Stimulated activated naive B cell treated with anti-CD40 and anti-IgM and Interleukin-4, amounts not matched to agents 10 μg/mL and 1 μg/mL and 100 μg/mL, for 72 hours (primary cell): ENCODE measurements at regions not wholly inside any gene's neighbourhood (a gene's known extent, or its start where the extent isn't known, plus 50 kb on each side); places are given as distances from the start of the nearest gene placed in this dataset.

Source experiments
- ATAC-seq, 2 donors: fragments of 150-1000 bp; cut with Tn5 transposase; replicated peaks; 2 replicates each; pipeline ENCODE4 v1.10.0; 2021; ENCODE audit warnings: moderate library complexity in 1 of 2
- DNase-seq: peaks from one replicate; pipeline ENCODE4 v3.0.0; 2021
- H3K27ac Mint-ChIP-seq: one replicate; pipeline ENCODE4 v1.8.0; 2022; ENCODE audit warnings: mild to moderate bottlenecking, mixed read lengths
- H3K27me3 Mint-ChIP-seq, 2 donors: one replicate each; pipeline ENCODE4 v1.8.0; 2022; ENCODE audit warnings: mixed read lengths in 2 of 2
- H3K36me3 Mint-ChIP-seq, 2 donors: one replicate each; pipeline ENCODE4 v1.8.0; 2022; ENCODE audit warnings: mixed read lengths in 2 of 2, mild to moderate bottlenecking in 1 of 2
- H3K4me1 Mint-ChIP-seq, 2 donors: one replicate each; pipeline ENCODE4 v1.8.0; 2022; ENCODE audit warnings: mixed read lengths in 2 of 2, mild to moderate bottlenecking in 1 of 2
- H3K4me3 Mint-ChIP-seq, 2 donors: one replicate each; pipeline ENCODE4 v1.8.0; 2022; ENCODE audit warnings: mild to moderate bottlenecking in 2 of 2, mixed read lengths in 2 of 2, moderate library complexity in 1 of 2
- H3K9me3 Mint-ChIP-seq, 2 donors: one replicate each; pipeline ENCODE4 v1.8.0; 2022; ENCODE audit warnings: mixed read lengths in 2 of 2, mild to moderate bottlenecking in 1 of 2

- no peak for DNase-seq
- Mint-ChIP-seq H3K9me3 (peaks cover 0 to 3% of the 10 kb centered on the region in 2 donors), H3K27me3 (peaks cover 19 to 25% of the 10 kb centered on the region in 2 donors), H3K4me3 (no peak overlapping the region), H3K36me3 (no peaks in the 10 kb centered on the region), H3K4me1 (no peaks in the 10 kb centered on the region), H3K27ac (no peak overlapping the region)
- ATAC-seq, result no peak
Observed at GRCh38 chr11:116172851-116173250, 599.9 kb downstream of the BUD13 start.

- no peak overlapping the region for H3K4me3 Mint-ChIP-seq
- H3K9me3 Mint-ChIP-seq, result peaks cover 0 to 3% of the 10 kb centered on the region in 2 donors
- no peak overlapping the region for H3K27ac Mint-ChIP-seq
- no peaks in the 10 kb centered on the region for H3K36me3 Mint-ChIP-seq
- H3K4me1 Mint-ChIP-seq, result no peaks in the 10 kb centered on the region
- peaks cover 23 to 25% of the 10 kb centered on the region in 2 donors for H3K27me3 Mint-ChIP-seq
- no peak for ATAC-seq
- no peak for DNase-seq
Observed at GRCh38 chr11:116172156-116172555, 600.6 kb downstream of the BUD13 start.

GRCh38 chr11:116171271-116172140 is 601.3 kb downstream of the BUD13 start:
- DNase-seq (no peak), ATAC-seq (no peak)
- Mint-ChIP-seq H3K27ac (no peak overlapping the region), H3K4me1 (no peaks in the 10 kb centered on the region), H3K36me3 (no peaks in the 10 kb centered on the region), H3K4me3 (no peak overlapping the region), H3K27me3 (peaks cover 20 to 23% of the 10 kb centered on the region in 2 donors), H3K9me3 (peaks cover 0 to 3% of the 10 kb centered on the region in 2 donors)

- H3K4me3 Mint-ChIP-seq, result no peak overlapping the region
- DNase-seq (no peak), ATAC-seq (no peak)
- no peak overlapping the region for H3K27ac Mint-ChIP-seq
- peaks cover 18 to 25% of the 10 kb centered on the region in 2 donors for H3K27me3 Mint-ChIP-seq
- H3K36me3 Mint-ChIP-seq, result no peaks in the 10 kb centered on the region
- peaks cover 0 to 3% of the 10 kb centered on the region in 2 donors for H3K9me3 Mint-ChIP-seq
- H3K4me1 Mint-ChIP-seq, result no peaks in the 10 kb centered on the region
Observed at GRCh38 chr11:116170526-116171120, 602.2 kb downstream of the BUD13 start.

GRCh38 chr11:116169776-116170175 is 603.0 kb downstream of the BUD13 start:
- peaks cover 17 to 34% of the 10 kb centered on the region in 2 donors for H3K27me3 Mint-ChIP-seq
- no peak for DNase-seq
- ATAC-seq, result no peak
- no peak overlapping the region for H3K4me3 Mint-ChIP-seq
- no peak overlapping the region for H3K27ac Mint-ChIP-seq
- H3K4me1 Mint-ChIP-seq, result no peaks in the 10 kb centered on the region
- H3K36me3 Mint-ChIP-seq, result no peaks in the 10 kb centered on the region
- peaks cover 3% of the 10 kb centered on the region in 2 donors for H3K9me3 Mint-ChIP-seq

GRCh38 chr11:116168459-116168787 is 604.4 kb downstream of the BUD13 start:
- Mint-ChIP-seq H3K4me3 (no peak overlapping the region), H3K4me1 (no peaks in the 10 kb centered on the region), H3K9me3 (peaks cover 0 to 3% of the 10 kb centered on the region in 2 donors), H3K27ac (no peak overlapping the region), H3K36me3 (no peaks in the 10 kb centered on the region), H3K27me3 (peaks cover 4 to 30% of the 10 kb centered on the region in 2 donors)
- DNase-seq (no peak), ATAC-seq (no peak)

- H3K27me3 Mint-ChIP-seq, result peaks cover 1 to 34% of the 10 kb centered on the region in 2 donors
- DNase-seq, result no peak
- H3K4me3 Mint-ChIP-seq, result no peak overlapping the region
- H3K36me3 Mint-ChIP-seq, result no peaks in the 10 kb centered on the region
- peaks cover 0 to 3% of the 10 kb centered on the region in 2 donors for H3K9me3 Mint-ChIP-seq
- ATAC-seq, result no peak
- H3K27ac Mint-ChIP-seq, result no peak overlapping the region
- H3K4me1 Mint-ChIP-seq, result no peaks in the 10 kb centered on the region
Observed at GRCh38 chr11:116167706-116168458, 604.9 kb downstream of the BUD13 start.

- no peaks in the 10 kb centered on the region for H3K4me1 Mint-ChIP-seq
- no peaks in the 10 kb centered on the region for H3K36me3 Mint-ChIP-seq
- no peak for DNase-seq
- H3K9me3 Mint-ChIP-seq, result peaks cover 0 to 3% of the 10 kb centered on the region in 2 donors
- no peak overlapping the region for H3K4me3 Mint-ChIP-seq
- H3K27me3 Mint-ChIP-seq, result peaks cover 3 to 32% of the 10 kb centered on the region in 2 donors
- ATAC-seq, result no peak
- no peak overlapping the region for H3K27ac Mint-ChIP-seq
Observed at GRCh38 chr11:116166573-116167465, 606.0 kb downstream of the BUD13 start.

- Mint-ChIP-seq H3K27ac (no peak overlapping the region), H3K4me1 (no peaks in the 10 kb centered on the region), H3K9me3 (peaks cover 0 to 3% of the 10 kb centered on the region in 2 donors), H3K27me3 (peaks cover 11 to 38% of the 10 kb centered on the region in 2 donors), H3K4me3 (no peak overlapping the region), H3K36me3 (no peaks in the 10 kb centered on the region)
- no peak for DNase-seq
- ATAC-seq, result no peak
Observed at GRCh38 chr11:116164843-116165242, 607.9 kb downstream of the BUD13 start.

- H3K27me3 Mint-ChIP-seq, result peaks cover 11 to 36% of the 10 kb centered on the region in 2 donors
- no peak overlapping the region for H3K4me3 Mint-ChIP-seq
- peaks cover 0 to 5% of the 10 kb centered on the region in 2 donors for H3K9me3 Mint-ChIP-seq
- no peak overlapping the region for H3K27ac Mint-ChIP-seq
- no peak for DNase-seq
- H3K36me3 Mint-ChIP-seq, result no peaks in the 10 kb centered on the region
- no peaks in the 10 kb centered on the region for H3K4me1 Mint-ChIP-seq
- ATAC-seq, result no peak
Observed at GRCh38 chr11:116162886-116163230, 609.9 kb downstream of the BUD13 start.

GRCh38 chr11:116162086-116162885 is 610.5 kb downstream of the BUD13 start:
- ATAC-seq (no peak), DNase-seq (no peak)
- H3K27me3 Mint-ChIP-seq, result peaks cover 11 to 32% of the 10 kb centered on the region in 2 donors
- no peaks in the 10 kb centered on the region for H3K4me1 Mint-ChIP-seq
- no peak overlapping the region for H3K4me3 Mint-ChIP-seq
- H3K9me3 Mint-ChIP-seq, result peaks cover 0 to 5% of the 10 kb centered on the region in 2 donors
- no peaks in the 10 kb centered on the region for H3K36me3 Mint-ChIP-seq
- H3K27ac Mint-ChIP-seq, result no peak overlapping the region

- ATAC-seq (no peak), DNase-seq (no peak)
- H3K27ac Mint-ChIP-seq, result no peak overlapping the region
- no peak overlapping the region for H3K4me3 Mint-ChIP-seq
- peaks cover 8 to 10% of the 10 kb centered on the region in 2 donors for H3K9me3 Mint-ChIP-seq
- H3K36me3 Mint-ChIP-seq, result no peaks in the 10 kb centered on the region
- H3K27me3 Mint-ChIP-seq, result peaks cover 13 to 19% of the 10 kb centered on the region in 2 donors
- H3K4me1 Mint-ChIP-seq, result no peaks in the 10 kb centered on the region
Observed at GRCh38 chr11:116148645-116149044, 624.1 kb downstream of the BUD13 start.

GRCh38 chr11:116148056-116148455 is 624.7 kb downstream of the BUD13 start:
- H3K27ac Mint-ChIP-seq, result no peak overlapping the region
- peaks cover 13 to 19% of the 10 kb centered on the region in 2 donors for H3K27me3 Mint-ChIP-seq
- H3K4me3 Mint-ChIP-seq, result no peak overlapping the region
- ATAC-seq (no peak), DNase-seq (no peak)
- no peaks in the 10 kb centered on the region for H3K36me3 Mint-ChIP-seq
- H3K9me3 Mint-ChIP-seq, result peaks cover 8 to 10% of the 10 kb centered on the region in 2 donors
- no peaks in the 10 kb centered on the region for H3K4me1 Mint-ChIP-seq
